Inflammatory macrophage (primary cell): ENCODE measurements at regions not wholly inside any gene's neighbourhood (a gene's known extent, or its start where the extent isn't known, plus 50 kb on each side); places are given as distances from the start of the nearest gene placed in this dataset.
"Not testable (repeated sequence)": the region's sequence is repeated elsewhere in the genome, so short reads cannot be mapped to it uniquely, and the experiment has no call there.

Source experiments
- DNase-seq, 2 donors: peaks; one replicate each; pipeline ENCODE4 v3.0.0-alpha.2; 2020 to 2022

DNA sequence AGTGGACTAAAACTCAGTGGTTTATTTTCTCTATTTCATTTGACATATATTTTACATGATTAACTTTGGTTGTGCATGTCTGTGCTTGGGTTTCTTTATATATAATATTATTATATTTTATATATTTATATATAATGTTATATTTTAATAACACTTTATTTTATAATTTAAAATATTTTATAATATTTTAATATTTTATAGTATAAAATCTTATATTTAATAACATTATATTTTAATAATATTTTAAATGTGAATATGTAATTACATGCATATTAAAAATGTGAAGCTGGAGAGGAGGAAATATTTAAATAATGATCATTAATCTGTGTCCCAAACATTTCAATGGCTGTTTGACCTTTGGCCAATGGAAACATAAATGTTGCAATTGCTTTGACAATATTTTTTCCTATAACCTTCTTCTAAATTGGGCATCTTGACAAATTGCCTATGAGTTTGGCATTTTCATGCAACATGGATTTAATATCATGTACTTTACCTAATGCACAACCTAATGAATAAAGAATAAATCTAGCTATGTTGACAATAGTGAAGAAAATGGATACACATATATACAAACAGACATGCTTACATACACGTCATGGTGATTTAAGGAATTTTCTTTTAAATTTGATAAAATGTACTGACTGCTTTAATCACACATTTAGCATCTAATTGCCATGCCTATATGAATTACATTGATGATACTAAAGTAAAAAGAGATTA, 607.1 kb downstream of the SLITRK6 start:
- DNase-seq: no peak

DNA sequence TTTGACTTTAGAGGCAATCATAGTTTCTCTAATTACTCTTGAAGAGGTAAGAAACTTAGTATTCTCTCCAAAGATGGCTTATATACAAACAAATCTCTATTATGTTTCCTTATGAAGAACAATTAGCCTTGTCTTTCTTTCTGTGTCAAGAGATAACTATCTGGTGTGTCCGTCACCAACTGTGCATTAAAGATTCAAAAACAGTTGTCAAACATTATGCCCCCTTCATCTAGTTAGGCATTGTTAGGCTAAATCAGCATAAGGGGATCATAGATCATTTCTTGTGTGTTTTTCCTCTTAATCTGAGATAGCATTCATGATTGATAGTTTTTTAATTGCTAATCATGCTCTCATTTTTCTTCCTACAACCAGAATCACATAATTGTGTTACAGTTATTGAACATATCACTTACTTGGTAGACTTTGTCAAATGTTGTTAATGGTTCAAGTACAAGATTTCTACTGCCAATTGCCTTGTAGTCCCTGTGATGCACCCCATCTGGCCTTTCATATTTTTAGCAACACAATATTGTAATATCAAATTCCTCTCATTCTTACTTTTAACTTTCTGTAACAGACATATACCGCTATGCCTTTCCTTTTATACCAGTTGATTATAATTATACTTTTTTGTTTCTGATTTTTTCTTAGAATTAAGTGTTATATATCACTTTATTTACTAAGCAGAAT, 612.7 kb downstream of the SLITRK6 start:
- no peak for DNase-seq

DNA sequence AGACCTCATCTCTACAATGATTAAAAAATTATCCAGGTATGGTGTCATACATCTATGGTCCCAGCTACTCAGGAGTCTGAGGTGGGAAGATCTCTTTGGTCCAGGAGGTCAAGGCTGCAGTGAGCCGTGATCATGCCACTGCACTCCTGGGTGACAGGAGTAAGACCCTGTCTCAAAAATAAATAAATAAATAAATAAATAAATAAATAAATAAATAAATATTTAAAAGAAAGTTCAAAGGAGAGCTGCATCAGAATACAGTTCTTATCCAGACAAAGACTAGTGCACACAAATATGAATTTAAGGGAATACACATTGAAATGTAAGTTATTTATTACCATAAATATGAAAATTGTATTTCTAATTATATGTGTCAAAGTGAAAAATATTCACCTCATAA, 624.9 kb downstream of the SLITRK6 start:
- DNase-seq: no peak

DNA sequence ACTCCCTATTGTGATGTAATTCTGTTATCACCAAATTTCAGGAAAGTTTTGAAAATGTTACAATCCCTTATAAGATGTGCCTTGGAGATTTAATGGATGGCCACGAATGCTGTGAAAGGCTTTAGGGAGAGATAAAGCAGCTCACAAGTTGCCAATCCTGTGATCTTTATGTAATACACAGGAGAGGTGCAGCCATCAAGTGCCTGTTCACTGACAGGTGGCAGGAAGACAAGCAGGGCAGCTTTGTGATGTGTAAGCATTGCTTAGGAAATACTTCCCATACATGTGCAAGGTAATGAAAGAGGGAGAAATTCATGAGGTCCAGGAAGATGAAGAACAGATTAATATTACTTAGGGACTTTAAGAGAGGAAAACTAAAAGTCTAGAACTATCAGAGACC, 628.8 kb downstream of the SLITRK6 start:
- no peak for DNase-seq

DNA sequence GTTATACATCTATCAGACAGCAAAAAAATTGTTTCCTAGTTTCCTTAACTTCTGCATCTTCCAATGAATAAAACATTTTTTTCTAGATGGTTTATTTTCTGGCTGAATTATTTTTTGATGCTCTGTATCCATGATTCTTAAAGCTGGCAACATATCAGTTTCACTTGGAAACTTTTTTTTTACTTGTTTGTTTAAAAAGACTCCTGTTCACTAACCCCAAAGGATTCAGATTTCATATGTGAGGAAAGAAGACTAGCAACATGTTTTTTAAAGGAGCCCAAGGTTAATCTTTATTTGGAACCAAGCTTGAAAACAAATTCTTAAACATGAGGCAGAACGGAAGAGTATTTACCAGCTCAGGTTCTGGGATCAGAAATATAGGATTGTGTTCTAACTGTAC, 632.3 kb downstream of the SLITRK6 start:
- no peak for DNase-seq

DNA sequence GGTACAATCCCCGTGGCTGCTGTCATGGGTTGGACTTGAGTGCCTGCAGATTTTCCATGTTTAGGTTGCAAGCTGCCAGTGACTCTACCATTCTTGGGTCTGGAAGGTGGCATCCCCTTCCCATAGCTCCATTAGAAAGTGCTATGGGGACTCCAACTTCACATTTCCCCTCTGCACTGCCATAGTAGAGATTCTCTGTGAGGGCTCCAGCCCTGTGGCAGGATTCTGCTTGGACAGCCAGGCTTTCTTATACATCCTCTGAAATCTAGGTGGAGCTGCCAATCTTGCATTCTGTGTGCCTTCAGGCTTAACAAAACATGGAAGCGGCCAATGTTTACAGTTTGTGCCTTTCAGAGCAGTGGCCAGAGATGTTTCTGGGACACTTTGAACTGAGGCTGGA, 636.2 kb downstream of the SLITRK6 start:
- DNase-seq: no peak

DNA sequence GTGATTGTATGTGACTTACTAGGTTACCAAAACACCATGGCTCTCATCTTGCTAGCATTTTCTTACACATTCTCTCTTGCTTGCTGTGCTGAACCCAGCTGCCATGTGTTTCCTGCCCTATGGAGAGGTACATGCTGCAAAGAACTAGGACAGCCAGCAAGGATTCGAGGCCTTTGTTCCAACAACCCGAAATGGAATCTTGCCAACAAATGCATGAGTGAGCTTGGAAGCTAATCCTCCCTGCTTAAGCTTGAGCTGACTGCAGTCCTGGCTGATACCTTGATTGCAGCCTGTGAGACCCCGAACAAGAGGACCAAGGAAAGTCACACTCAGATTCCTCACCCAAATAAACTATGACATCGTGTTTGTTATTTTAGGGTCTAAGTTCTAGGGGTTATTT, 651.2 kb downstream of the SLITRK6 start:
- DNase-seq: no peak

DNA sequence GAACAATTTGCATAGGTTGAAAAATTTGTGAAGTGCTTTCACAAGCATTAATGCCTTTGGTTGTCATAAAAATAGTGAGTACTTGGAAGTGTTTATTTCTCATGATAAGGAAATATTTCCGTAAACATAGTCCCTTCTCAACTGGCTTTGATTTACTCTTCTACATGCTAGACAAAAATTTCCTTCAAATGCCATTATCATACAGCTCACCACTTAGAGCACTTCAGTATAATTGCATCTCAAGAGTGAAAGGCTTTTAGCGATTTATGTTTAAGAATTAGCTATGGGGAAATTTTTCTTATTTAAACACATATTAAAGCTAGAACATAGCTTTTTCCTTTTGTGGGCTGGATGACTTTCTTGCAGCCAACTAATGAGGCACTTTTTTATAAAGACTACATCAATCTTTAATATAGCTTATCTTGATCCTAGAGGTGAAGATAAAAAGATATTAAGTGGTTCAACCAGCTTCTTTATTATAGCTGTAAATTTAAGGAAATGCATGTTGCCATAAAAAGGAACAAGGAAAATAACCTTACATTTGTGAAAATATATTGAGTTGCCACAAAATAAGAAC, 656.8 kb downstream of the SLITRK6 start:
- DNase-seq: no peak

DNA sequence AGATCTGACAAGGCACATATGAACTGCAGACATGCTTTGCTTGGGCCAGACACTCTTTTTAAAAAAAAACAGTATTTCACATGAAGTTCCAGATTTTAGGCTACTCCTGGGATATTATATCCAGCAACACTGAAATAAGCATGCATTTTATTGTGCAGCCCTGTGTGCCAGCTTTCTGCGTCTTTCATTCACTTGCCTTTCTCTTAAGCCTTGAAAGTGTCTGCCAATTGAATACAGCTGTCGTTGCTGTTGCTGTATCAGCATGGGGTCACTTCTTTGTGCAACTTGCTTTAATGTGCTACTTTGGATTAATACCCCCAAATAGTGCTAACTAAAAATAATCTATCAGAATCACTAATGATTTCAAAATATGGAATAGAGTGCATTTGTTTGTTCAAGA, 657.8 kb downstream of the SLITRK6 start:
- DNase-seq: no peak

DNA sequence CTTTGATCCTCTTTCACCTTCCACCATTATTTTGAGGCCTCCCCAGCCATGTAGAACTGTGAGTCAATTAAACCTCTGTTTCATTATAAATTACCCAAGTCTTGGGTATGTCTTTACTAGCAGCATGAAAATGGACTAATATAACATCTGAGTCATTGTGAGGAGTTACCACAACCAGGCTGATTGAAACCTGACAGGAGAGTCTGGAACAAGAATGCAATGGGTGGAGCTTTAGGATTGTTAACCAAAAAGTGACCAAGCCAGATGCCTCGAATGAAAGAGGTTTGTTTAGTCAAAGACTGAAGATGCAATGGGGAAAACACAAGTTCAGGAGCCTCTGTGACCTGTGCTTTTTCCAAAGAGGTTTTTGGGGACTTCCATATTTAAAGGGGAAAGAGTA, 659.0 kb downstream of the SLITRK6 start:
- no peak for DNase-seq

DNA sequence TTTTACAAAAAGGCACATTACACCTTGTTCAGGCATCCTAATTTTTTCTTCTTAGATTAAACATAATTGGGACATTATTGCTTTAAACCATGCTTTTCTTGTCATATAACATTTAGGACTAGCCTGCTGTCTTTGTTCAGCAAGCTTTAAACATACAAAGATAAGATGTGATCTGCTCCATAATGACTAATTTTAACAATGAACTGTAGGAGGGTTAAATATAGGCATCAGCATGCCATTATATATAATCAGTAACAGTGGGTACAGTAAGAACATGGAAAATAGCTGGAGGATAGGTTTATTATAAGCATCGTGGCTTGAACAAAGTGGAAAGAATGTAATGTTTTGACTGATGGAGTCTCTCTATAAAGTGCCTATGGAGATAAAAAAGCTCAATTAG, 661.7 kb downstream of the SLITRK6 start:
- no peak for DNase-seq

DNA sequence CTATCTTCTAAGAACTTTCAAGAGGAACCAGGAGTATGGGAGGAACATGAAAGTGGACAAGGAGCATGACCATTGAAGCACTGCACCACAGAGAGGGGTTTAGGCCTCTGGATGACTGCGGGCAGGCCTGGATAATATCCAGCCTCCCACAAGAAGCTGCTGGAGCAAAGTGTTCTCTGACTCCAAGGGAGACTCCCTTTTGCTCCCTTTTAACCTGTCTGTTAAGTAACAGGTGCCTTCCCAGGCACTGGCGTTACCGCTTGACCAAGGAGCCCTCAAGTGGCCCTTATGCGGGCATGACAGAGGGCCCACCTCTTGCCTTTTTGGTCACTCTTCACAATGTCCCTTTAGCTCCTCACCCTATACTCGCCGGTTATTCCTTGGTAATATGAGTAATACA, 666.2 kb downstream of the SLITRK6 start:
- no peak for DNase-seq

DNA sequence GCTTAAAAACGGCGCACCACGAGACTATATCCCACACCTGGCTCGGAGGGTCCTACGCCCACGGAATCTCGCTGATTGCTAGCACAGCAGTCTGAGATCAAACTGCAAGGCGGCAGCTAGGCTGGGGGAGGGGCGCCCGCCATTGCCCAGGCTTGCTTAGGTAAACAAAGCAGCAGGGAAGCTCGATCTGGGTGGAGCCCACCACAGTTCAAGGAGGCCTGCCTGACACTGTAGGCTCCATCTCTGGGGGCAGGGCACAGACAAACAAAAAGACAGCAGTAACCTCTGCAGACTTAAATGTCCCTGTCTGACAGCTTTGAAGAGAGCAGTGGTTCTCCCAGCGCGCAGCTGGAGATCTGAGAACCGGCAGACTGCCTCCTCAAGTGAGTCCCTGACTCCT, 675.7 kb downstream of the SLITRK6 start:
- not testable (repeated sequence) for DNase-seq

DNA sequence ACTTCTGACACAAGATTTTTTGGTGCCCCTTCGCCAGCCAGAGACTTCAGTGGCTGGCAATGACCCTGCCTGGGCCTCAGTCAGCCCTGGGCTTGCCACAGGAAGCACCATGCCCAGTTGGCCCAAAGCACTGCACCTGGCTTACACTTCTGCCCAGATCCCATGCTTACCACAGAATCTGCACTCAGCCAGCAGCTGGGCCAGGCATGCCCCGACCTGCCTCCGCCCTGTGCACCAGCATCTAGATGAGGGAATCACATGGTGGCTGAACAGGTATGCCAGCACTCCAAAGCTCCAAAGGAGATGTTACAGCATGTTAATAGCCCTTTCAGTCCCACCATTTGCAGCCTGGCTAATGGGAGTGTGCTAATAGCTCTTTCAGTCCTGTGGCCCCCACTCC, 690.9 kb downstream of the SLITRK6 start:
- no peak for DNase-seq

DNA sequence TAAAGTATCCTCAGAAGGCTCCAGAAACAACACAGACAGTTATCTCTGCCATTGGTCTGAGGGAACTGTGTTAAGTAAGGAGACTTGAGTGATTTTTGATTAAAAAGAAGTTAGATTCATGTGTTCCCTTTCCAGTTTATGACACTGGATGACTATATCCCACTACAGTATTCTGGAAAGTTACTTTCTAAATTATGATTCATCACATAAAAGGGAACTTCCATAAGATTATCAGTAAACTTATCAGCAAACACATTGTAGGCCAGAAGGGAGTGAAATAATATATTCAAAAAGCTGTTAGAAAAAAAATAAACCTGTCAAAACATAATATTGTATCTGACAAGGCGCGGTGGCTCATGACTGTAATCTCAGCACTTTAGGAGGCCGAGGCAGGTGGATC, 700.0 kb downstream of the SLITRK6 start:
- DNase-seq: no peak

DNA sequence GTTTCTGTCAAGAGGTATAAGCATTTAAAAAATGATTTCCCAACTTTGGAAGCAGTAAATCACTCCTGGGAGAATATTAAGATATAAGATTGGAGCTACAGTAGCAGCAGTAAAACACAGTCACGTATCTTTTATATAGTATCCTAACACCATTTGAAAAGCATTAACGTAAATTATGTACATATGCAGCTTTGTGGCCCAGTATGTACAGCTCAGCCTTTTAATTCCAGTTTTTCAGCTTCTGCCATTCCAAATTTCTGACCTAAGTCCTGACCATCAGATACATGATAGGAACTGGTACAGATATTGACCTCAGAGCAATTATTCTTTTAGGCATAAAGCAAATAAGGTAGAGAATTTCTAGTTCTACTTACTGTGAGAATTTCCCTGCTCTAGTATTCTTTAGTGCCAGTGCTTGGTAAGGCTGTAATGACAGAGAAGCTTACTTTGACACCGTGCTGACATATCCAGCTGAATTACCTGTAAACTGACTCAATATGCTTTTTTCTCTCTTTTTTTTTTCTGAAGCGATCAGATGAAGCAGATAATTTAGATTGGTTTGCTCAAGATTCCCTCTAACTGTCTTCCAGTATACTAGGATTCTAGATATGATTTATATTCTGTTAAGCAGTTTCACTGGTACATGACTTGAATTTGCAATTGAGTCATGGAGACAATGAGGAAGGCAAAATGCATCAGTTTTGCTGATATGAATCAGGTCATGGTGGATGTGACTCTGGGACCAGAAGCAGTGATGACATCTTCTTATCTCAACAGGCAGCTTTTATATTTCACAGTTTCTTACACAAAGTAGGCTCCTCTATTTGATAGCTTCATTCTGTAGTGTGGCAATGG, 703.6 kb downstream of the SLITRK6 start:
- no peak for DNase-seq

DNA sequence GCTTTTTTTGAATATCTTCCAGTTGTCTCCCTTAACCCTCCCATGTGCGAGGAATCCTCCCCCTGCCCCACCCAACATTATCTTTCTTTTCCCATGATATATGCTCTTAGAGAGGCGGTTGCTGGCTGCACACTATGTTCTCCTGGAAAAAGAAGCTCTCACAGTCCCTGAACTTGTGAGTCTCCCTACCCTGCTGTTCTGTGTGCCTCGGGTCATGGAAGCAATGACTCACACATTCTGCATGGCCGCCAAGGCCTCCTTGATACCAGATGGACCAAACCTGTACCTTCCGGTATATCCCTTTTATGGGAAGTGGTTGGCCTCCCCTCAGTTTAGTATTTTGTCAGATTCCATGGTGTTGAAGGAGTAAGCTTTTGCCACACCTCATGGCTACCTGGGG, 705.4 kb downstream of the SLITRK6 start:
- DNase-seq: no peak

DNA sequence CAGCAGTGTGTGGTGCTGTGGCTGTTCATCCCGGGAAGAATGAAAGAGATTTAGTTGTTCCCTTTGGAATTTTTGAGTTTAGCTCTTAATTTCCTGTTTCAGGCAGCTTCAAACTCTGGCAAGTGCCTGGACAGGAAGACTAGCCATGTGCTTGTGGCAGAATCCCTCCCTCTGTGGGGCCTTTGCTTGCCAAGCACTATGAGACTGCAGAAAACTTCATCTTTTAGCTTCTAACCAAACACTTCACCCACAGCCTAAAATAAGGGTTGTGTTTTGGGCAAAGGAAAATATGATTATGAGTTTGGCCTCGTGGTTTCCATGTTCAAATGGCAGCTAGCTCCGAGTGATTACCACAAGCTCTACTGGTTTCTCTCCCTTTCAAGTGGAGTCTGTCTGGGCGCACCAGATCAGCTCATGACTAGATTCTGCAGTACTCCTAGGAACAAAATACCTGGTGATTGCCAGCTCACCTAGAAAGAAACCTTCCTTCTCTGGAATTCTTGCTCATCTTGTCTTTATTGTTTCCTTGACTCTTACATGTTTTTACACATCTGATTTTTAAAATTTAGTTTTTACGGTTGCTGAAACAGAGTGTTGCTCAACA, 707.5 kb downstream of the SLITRK6 start:
- DNase-seq: no peak

DNA sequence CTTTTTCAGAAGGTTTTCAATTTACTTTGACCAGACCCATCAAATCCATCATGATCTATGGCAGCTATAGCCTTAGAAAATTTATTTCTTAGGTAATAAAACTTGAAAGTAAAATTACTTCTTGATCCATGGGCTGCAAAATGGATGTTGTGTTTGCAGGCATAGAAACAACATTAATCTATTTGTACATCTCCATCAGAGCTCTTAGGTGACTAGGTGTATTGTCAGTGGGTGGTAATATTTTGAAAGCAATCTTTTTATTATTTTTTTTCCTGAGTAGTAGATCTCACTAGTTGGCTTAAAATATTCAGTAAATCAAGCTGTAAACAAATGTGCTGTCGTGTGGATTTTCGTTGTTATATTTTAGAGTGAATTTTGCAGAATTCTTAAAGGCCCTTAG, 710.0 kb downstream of the SLITRK6 start:
- DNase-seq: no peak

DNA sequence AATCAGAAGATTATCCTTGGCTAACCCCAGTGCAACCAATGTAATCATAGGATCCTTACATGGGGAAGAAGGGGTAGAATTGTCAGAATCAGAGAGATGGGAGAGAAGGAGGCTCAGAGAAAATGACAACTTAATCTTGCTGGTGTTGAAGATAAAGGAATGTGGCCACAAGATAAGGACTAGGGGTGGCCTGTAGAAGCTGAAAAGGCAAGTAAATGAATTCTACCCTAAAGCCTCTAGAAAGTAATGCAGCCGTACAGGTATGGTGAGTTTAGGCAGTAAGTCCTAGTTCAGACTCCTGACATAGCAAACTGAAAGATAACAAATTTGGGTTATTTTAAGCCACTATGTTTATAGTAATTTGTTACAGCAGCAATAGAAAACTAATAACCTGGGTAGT, 718.5 kb downstream of the SLITRK6 start:
- no peak for DNase-seq

DNA sequence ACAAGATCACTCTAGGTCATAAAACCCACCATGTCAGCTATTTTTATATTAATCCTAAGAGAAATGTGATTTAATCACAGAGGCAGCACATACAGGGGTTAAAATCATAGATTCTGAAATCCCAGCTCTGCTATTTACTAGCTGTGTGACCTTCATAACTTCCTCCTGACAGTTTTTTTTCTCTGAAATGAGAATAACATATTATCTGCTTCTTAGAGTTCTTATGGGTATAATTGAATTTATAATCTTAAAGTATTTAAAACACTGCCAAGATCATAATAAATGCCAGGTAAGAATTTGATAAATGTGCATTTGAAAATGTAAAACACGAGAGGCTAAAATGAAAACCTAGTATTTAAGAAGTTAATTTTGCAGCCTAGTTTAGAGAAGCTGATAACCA, 722.9 kb downstream of the SLITRK6 start:
- DNase-seq: no peak

DNA sequence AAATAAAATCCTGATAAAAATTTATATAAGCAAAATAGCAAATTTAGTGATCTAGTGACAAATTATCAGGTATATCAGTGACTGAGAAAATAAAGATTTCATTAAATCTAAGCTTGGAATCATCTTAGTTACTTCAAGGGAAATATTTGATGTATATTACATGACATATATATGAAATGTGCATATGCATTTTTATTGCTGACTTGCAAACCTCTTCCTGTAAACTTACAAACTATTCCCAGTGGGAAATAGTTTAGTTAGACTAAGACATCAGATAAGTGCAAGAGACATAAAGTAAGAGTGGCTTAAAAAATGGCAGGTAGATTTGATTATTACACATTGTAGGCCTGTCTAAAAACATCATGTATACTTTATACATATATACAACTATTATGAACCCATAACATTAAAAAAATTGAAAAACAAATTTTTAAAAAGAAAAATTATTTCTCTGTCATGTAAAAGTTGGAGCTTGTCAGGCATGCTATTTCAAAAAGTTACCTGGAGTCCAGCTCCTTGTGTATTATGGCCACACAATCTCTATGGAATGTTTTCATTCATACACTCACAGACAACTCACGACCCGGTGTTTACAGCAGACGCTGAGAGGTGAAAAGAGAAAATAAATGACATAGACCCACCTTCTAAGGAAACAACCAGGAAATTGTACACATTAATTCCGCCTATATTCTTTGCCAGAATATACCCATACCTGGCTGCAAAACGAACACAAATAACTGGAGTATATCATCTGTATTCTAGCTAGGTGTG, 724.5 kb downstream of the SLITRK6 start:
- no peak for DNase-seq
